ENCODE measurements at regions not wholly inside any gene's neighbourhood (a gene's known extent, or its start where the extent isn't known, plus 50 kb on each side); places are given as distances from the start of the nearest gene placed in this dataset.
"Not testable (repeated sequence)": the region's sequence is repeated elsewhere in the genome, so short reads cannot be mapped to it uniquely, and the experiment has no call there.

DNA sequence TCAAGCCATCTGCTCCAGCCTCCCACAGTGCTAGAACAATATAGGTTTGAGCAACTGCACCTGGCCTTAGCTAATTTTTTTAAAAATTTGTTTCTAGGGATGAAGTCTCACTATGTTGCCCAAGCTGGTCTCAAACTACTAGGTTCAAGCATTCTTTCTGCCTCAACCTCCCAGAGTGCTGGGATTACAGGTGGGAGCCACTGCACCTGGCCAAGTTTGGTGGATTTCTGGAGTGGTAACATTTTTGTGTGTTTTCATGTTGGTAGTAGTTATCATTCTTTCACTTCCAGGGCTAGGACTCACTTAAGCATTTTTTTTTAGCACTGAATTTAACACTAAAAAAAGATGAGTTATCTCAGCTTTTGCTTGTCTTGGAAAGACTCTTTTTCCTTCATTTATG lies 328.0 kb upstream of the RGS6 start:
- no peak for DNase-seq (ENCODE audit: low read depth)

DNA sequence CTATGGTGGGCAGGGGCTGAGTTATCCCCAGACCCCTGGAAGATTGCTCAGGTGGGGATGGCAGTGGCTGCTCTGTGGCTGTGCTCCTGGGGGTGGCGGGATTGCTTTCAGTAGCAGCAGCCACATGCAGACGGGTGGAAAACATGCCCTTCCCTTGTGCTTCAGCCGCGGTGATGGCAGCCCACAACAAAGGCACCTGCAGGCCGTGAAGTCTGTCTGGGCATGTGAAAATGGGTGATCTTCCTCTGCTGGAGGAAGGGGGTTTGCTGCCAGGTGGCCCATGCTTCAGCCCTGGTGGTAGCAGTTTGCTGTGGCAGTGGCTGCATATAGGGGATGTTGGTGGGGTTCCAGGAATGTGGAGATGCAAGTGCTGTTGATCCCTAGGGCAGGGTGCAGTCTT lies 326.2 kb upstream of the RGS6 start:
- no peak for DNase-seq (ENCODE audit: low read depth)

DNA sequence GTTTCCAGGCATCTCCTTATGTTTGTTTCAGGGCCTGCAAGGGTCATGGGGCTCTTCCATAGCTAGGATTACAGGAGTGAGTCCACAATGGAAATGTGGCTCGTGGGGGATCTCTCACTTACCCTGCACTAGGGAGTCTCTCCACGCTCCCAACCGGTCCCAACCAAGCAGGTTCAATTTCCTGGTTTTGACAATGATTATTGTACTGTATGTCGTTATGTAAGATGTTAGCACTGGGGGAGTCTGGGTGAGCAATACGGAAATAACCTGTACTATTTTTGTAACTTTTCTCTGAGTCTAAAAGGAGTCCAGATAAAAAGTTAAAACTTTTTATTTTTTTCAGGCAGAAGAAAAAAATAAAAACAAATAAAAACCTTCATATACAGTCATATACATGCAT lies 325.7 kb upstream of the RGS6 start:
- DNase-seq (ENCODE audit: low read depth) = no peak

DNA sequence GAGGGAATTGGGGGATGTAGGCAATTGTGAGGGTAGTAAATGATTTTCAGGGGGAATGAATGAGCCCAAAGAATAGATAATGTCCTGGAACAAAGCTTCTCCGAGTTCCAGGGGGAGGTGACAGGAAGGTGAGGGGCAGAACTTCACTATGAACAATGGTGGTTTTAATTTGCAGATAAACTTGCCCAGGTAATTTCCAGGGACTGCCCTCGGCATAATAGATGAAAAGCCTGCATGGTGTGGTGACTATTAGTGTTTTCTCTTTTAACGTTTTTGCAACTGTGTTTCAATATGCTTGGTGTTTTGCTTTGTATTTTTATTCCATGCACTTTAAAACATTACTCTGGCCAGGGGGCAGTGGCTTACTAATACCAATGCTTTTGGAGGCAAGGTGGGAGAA lies 325.2 kb upstream of the RGS6 start:
- DNase-seq (ENCODE audit: low read depth) = no peak

DNA sequence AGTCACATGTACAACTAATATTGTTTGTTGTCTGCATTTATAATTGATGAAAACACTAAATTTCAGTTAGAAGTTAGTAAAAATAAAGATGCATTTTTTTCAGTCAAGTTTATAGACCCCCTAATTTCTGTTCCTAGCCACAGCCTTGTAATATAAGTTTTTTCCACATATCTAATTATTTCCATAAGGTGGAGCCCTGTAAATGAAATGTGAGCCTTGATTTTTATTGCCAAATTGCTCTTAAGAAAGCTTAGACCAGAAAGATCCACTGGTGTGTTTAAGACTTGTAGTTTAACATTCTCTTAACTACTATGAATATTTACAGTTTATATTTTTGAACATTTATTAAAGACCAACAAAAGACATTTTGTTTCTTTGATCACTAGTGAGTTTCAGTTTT lies 322.1 kb upstream of the RGS6 start:
- DNase-seq (ENCODE audit: low read depth) = no peak

DNA sequence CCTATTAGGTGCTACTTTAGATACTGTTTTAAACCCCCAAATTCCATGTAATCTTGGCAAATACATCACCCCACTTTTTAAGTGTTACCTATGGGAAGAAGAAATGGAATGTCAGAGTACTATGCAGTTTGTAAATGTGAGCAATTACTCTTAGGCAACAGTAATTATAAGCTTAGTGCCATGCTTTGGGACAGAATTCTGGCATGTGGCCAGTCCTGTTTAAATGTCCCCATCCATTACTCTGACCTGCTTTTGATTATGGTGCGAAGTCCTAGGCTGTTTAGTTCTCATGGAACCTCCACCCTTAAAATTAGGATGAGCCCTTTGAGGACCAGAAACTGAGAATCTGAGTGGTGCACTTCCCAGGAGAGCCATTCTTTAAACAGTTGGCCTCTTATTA lies 321.4 kb upstream of the RGS6 start:
- no peak for DNase-seq (ENCODE audit: low read depth)

DNA sequence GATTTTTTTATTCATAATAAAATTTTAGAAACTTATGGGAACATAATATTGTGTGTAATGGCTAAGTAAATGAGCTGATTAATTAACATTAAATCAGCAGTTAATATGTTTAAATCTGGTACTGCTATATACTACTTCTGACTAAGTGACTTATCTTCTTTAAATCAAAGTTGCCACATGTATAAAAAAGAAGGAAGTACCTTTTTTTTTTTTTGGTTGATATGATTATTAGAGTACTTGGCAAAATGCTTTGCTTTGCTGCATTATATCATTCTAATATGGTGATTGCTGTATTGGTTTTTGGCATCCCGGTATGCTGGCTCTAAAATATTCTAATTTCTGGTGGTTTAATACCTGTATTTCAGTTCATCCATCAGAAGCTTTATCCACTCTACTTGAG lies 319.1 kb upstream of the RGS6 start:
- DNase-seq (ENCODE audit: low read depth) = no peak

DNA sequence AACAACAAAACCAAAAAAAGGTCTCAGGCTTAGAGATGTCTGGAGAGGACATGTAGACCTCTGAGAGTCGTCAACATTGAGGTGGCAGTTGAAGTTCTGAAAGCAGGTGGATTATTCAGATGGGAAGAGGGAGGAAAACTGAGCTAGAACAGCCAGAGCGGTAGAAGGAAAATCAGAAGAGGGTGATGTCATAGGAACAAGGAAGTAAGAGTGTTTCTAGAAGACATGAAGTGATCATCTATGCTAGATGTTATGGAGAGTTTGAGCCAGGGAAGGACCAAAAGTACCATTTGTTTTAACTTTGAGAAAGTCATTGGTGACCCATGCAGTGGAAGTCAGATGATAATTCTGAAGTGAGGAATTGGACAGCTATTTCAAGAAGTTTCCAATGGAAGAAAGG lies 316.2 kb upstream of the RGS6 start:
- DNase-seq (ENCODE audit: low read depth) = no peak

DNA sequence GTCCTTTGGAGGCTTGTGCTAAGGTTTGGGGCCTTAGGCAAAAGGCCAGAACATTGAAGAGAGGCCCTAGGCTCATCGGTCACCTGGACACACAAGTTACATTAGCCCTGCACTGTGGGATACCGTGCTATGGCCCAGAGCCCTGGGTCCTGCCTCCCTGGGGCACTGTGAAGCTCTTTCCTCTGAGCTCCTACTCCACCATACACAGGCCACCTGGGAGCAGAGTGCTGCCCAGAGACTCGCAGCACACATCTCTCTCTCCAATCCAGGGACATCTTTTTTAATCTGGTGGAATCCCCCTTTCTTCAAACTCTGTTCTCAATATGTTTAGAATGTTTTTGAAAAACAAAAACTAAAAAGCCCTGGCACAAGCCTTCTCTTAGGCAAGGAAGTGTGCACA lies 314.2 kb upstream of the RGS6 start:
- no peak for DNase-seq (ENCODE audit: low read depth)

DNA sequence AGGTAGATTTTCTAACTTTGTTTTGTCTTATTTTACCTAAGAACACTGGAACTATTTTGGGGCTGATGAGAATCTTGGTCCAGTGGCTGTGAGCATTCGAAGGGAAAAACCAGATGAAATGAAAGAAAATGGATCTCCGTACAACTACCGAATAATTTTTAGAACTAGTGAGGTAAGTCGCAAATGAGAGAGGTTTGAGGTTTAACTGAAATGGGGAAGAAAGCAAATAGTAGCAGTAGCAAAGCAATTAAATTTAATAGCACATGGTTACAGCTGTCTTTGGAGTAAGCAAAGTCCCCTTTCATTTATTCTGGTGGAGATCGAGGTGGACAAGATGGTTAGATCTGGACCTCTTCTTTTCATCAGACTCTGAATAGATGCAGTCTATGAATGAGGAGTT lies 313.5 kb upstream of the RGS6 start:
- no peak for DNase-seq (ENCODE audit: low read depth)

DNA sequence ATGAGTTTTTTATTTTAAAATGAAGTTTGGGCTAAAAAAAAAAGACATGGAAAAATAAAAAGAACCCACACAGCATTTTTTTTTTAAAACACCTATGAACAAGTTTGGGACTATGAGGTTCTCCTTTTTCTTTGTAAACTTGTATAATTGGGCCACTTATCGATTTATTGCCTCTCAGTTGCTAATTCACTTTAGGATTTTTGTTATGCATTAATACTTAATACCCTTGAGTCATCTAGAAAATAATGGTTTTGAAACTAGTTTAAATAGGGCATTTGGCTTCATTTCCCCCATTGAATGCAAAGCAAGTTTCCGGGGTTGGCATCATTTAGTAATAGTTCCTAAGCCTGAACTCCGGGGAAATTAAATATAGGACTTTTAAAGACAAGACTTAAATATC lies 312.8 kb upstream of the RGS6 start:
- no peak for DNase-seq (ENCODE audit: low read depth)

DNA sequence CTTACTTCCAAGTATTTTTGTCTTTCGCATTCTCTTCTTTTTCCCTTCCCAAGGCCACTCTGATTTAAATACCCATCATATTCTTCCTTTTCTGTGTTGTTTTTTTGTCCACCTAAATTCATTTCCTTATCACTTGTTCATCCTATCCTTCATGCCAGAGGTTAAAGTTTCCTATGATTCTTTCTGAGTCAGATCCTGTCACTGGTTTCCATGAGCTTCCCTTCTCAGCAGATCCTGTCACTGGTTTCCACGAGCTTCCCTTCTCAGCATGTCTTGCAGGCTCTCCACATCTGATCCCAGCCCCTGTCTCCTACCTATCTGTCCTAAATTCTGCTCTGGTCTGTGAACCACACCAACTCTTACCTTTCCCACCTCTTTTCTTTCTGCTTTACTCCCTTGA lies 311.8 kb upstream of the RGS6 start:
- DNase-seq (ENCODE audit: low read depth) = no peak

DNA sequence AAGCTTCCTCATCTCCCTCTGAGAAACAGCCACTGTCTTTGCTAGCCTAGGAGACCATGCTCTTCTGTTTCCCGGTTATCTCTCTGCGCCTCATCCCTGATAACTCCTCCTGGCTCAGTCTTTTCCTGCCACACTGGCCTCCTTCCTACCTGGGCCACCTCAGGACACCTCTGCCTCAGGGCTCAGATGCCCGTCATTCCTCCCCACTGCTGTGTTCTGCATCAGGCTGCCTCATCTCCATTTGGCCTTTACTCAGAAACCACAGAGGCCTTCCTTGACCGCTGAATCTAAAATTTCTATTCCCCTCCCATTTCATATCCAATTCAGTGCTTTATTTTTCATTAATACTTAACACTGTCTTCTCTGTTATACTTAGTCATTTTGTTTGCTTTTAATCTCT lies 311.0 kb upstream of the RGS6 start:
- no peak for DNase-seq (ENCODE audit: low read depth)

DNA sequence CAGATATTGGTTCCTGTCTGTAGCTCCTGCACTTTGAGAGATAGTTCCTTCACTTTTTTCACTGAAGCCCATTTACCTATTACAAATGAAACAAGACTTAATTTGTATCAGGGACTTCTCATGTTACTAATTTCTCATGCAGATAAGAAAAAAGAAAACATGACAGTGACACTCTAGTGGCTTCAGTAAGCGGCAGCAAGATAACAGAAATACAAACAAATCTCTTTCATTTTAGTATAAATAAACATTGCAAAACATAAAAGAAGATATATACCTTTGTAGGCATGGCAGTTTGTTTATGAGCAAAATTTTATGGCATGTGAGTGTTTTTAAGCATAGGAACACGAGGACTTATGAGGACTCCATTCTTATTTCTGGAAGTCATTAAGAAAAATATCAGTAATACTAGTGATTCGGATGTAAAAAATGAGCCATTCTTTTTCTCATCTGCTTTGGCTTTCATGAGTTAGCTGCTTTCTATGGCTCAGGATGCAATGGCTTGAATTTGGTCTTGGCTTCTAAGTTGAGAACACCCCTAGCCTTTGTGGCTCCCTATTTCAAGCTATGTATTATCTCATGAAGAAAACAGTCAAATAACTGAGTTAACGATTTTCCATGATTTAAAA lies 310.1 kb upstream of the RGS6 start:
- DNase-seq (ENCODE audit: low read depth) = no peak

DNA sequence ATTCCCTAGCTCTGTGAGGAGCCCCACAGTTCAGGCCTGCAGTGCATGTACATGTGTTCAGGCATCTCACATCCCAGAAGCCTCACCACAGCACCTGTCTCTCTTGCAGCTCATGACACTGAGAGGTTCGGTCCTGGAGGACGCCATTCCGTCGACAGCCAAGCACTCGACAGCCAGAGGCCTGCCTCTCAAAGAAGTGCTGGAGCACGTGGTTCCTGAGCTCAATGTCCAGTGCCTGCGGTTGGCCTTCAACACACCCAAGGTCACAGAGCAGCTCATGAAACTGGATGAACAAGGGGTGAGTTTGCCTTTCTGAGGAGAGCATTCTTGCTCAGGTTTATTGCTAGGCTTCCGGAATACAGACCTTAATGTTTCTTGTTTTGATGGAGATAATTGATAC lies 308.3 kb upstream of the RGS6 start:
- no peak for DNase-seq (ENCODE audit: low read depth)

DNA sequence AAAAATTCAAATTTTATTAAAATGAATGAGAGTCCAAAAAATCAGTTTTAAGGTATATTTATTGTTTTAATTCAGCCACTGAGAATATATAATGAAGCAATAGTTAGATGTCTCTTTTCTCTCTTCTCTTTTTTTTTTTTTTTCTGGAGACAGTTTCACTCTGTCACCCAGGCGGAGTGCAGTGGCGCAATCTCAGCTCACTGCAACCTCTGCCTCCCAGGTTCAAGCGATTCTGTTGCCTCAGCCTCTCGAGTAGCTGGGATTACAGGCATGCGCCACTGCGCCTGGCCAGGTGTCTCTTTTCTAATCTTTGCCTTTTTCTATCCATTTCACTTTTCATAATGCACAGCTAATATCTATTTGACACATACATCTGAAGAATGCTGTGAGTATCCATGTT lies 307.1 kb upstream of the RGS6 start:
- no peak for DNase-seq (ENCODE audit: low read depth)

DNA sequence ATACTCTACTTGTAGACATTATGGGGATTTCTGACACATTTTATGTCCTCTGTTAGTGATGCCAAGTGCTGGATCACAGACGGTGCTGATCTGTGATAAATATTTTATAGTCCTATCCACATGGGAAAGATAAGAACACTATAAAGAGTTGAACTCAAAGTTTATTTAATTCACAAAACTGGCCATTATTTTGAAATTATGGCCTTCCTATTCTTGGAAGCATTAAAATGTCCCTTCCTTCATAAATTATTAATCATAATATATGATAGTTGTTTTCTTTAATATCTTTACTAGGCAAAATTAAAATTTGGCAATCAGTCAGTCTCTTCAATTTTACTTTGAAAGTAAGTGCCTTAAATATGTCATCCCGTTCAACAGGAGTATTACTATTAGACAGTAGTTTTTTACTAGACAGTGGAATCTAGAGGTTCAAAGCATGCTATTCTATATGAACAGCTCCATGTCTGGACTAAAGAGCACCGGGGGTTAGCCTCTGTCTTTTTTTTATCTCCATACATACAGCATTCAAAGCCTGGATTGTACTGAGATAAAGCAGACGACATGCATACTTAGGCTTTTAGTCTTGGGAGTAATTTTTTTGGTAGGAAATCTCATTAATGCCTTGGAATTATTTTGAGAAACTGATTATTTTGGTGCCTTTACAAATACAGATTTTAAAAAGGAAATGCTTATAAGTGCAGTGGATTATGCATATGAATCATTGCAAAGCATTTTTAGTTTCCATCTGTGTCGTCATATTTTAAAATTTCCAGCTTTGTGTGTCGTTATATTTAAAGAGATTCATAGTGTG lies 306.1 kb upstream of the RGS6 start:
- DNase-seq (ENCODE audit: low read depth) = no peak

DNA sequence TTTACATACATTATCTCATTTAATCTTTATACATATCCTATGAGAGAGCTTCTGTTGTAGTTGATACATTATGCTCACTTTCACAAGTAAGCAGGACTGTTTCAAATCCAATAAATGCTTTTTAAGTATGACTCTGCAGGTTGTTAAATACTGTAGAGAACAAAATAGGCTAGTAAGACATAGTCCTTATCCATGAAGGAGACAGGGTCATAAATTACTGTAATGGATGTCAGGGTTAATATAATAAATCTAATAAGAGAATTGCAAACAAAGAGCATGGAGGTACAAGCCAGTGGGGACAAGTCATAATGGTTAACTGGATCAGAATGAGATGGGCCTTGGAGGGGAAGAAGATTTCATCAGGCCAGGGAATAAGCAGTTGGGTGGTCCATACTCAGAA lies 303.8 kb upstream of the RGS6 start:
- DNase-seq (ENCODE audit: low read depth) = no peak

DNA sequence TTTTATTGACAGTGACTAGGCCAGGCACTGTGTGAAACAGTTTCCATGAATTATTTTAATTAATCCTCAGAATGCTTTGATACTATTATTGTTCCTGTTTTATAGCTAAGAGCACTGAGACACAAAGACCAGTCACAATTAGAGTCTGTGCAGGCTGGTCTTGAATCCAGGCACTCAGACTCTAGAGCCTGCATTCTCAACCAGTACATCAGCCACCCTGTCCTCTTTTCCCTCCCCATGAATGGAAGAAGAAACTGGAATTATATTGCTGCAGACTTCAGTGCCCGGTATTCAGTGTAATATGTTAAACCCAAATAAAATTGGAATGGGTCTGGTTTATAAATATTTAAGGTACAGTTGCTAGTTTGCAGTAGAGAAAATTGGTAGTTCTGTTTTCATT lies 303.0 kb upstream of the RGS6 start:
- DNase-seq (ENCODE audit: low read depth) = no peak

DNA sequence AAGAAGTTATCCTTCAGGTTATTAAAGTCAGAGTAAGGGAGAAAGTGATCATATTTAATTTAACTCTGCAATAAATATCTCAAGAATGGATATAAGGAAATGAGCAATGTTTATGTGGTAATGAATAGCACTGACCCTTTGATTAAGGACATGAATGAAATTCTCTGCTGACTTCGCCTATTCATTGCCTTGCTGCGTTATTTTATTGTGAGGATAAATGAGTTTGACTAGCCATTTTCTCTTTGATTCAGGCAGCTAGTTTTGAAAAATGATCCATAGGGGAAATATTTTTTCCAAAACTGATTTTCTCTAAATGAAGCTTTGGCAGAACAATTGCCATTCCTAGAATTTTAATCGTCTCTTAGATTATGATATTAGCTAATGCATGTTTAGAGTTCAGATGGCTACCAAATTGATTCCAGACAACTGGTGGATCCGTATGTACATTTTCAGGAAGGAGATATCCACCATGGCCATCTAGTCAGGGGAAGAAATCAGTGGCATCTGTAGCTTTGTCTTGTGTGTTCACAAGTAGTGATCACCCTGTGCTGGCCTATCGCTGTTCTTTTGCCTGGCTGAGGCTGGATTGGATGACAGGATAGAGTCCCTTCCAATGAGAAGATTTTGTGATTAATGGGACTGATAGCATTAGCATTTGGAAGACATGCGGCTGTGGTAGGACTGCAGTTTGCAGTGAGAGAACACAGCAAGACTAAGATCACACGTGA lies 302.3 kb upstream of the RGS6 start:
- no peak for DNase-seq (ENCODE audit: low read depth)

DNA sequence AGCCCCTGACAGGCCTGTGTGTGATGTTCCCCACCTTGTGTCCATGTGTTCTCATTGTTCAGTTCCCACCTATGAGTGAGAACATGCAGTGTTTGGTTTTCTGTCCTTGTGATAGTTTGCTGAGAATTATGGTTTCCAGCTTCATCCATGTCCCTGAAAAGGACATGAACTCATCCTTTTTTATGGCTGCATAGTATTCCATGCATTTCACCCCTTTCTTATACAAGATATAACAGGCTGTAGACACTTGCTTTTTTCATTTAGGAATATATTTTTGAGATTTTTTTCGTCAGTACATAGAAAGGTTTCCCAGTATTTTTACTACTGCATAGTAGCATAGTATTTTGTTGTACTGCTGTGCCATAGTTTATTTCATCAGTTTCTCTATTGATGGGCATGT lies 301.2 kb upstream of the RGS6 start:
- DNase-seq (ENCODE audit: low read depth) = not testable (repeated sequence)

DNA sequence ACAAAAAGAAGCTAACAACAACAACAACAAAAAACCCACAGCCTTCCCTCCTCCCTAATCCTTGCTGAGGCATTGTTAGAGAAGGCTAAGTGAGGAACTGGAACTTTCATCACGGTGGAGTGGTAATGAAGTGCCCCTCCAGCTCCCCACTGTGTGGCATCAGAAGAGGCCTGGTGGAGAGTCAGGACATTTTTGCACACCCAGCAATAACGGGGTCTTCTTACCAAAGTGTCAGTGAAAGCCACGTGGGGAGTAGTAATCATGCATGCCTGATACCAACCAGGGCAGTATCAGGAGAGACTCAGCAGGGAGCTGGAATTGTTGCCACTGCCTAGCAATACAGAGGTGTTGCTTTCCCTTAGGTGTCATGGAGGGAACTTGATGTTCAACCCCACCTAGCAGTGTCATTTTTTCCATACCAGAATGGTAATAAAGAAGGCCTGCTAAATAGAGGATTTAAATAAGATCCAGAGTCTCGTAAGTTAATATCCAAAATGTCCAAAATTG lies 299.7 kb upstream of the RGS6 start:
- no peak for DNase-seq (ENCODE audit: low read depth)

DNA sequence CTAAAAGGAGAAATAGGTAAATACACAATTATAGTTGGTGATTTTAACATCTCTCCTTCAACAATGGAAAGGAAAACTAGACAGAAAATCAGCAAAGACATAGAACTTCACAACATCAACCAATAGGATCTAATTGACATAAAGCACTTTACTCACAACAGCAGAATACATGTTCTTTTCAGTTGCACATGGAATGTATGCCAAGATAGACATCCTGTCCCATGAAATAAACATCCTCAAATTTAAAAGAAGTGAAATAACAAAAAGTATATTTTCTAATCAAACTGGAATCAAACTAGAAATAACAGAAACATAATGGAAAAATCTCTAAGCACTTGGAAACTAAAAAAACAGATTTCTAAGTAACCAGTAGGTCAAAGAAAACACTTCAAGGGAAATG lies 296.2 kb upstream of the RGS6 start:
- DNase-seq (ENCODE audit: low read depth) = no peak
